Lung microvascular endothelial cell (primary cell): ENCODE measurements at regions not wholly inside any gene's neighbourhood (a gene's known extent, or its start where the extent isn't known, plus 50 kb on each side); places are given as distances from the start of the nearest gene placed in this dataset.
A peak's percentile ranks its signal among the peaks of the same experiment; 100 is the strongest.

Experiments
- DNase-seq, 2 donors: peaks; one replicate each; pipeline versions ENCODE4 v3.0.0 to v3.0.0-alpha.2; 2010; ENCODE audit warnings: low read depth in 2 of 2

- no peak for DNase-seq
Measured at GRCh38 chr18:25875551-25876240, 214.7 kb downstream of the SS18 start.

GRCh38 chr18:25873833-25874232 lies 216.6 kb downstream of the SS18 start:
- DNase-seq = no peak

- no peak for DNase-seq
Measured at GRCh38 chr18:25866331-25866730, 224.1 kb downstream of the SS18 start.

- no peak for DNase-seq
Measured at GRCh38 chr18:25862881-25863600, 227.4 kb downstream of the SS18 start.

GRCh38 chr18:25853691-25854433 lies 236.6 kb downstream of the SS18 start:
- no peak for DNase-seq

- DNase-seq = no peak
Measured at GRCh38 chr18:25843791-25844190, 246.6 kb downstream of the SS18 start.

- no peak for DNase-seq
Measured at GRCh38 chr18:25842665-25843064, 247.7 kb downstream of the SS18 start.

- no peak for DNase-seq
Measured at GRCh38 chr18:25834061-25834460, 256.4 kb downstream of the SS18 start.

GRCh38 chr18:25832001-25832604 lies 258.3 kb downstream of the SS18 start:
- DNase-seq = peak; percentile 59 to 78

- no peak for DNase-seq
Measured at GRCh38 chr18:25831301-25831701, 259.1 kb downstream of the SS18 start.

- peak; percentile 17 to 26 for DNase-seq
Measured at GRCh38 chr18:25830787-25831186, 259.6 kb downstream of the SS18 start.

GRCh38 chr18:25827961-25828561 lies 262.4 kb downstream of the SS18 start:
- peak in 1 of 2 donors; percentile 27 for DNase-seq

GRCh38 chr18:25827228-25827627 lies 263.2 kb downstream of the SS18 start:
- DNase-seq = no peak

- DNase-seq = no peak
Measured at GRCh38 chr18:25826823-25827222, 263.6 kb downstream of the SS18 start.

- no peak for DNase-seq
Measured at GRCh38 chr18:25825979-25826776, 264.2 kb downstream of the SS18 start.

- no peak for DNase-seq
Measured at GRCh38 chr18:25825056-25825455, 265.4 kb downstream of the SS18 start.

GRCh38 chr18:25819746-25820363 lies 270.6 kb downstream of the SS18 start:
- DNase-seq = no peak

- DNase-seq = no peak
Measured at GRCh38 chr18:25818505-25818904, 271.9 kb downstream of the SS18 start.

GRCh38 chr18:25817546-25818237 lies 272.7 kb downstream of the SS18 start:
- DNase-seq = no peak

- no peak for DNase-seq
Measured at GRCh38 chr18:25815659-25816058, 274.8 kb downstream of the SS18 start.
